ENCODE measurements at regions not wholly inside any gene's neighbourhood (a gene's known extent, or its start where the extent isn't known, plus 50 kb on each side); places are given as distances from the start of the nearest gene placed in this dataset.

DNA sequence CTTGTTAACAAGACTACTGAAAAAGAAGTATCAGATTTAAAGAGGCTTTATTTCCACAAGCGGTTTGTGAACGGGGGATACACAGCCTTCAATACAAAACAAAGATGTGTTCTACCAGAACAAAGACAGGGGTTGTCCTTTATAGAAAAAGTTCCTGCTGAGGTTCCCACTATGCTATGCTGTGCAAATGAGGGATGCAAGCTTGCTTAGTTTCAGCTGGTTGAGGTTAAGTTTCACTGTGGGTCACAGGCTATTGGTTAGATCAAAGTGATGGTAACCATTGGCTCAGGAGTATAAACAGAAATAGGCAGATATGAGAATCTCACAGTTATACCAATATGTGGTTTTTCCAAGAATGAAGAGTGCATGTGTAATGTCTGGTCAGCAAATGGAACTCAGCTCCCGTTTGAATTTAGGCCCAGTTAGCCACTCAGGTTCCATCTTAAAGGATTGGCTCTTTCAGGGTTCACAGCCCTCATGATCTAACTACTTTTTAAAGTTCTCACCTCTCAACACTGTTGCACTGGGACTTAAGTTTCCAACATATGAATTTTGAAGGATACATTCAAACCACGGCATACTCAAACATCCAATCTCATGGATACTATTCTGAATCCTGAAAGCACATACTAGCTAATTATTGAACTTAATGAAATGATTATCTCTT lies 215.4 kb upstream of the DCN start:
- no peak for DNase-seq (ENCODE audit: low read depth, low spot score)

GRCh38 chr12:91396293-91396692 lies 213.7 kb upstream of the DCN start:
- no peak for DNase-seq (ENCODE audit: low read depth, low spot score)

DNA sequence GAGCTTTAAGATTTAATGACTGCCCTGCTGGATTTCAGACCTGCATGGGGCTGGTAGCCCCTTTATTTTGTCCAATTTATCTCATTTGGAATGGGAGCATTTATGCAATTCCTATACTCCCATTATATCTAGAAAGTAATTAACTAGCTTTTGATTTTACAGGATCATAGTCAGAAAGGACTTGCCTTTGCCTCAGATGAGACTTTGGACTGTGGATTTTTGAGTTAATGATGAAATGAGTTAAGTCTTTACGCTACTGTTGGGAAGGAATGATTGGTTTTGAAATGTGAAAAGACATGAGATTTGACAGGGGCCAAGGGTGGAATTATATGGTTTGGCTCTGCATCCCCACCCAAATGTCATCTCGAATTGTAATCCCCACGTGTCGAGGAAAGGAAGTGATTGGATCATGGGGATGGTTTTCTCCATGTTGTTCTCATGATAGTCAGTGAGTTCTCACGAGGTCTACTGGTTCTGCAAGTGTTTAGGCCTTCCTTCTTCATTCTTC lies 213.1 kb upstream of the DCN start:
- DNase-seq (ENCODE audit: low read depth, low spot score), result no peak

DNA sequence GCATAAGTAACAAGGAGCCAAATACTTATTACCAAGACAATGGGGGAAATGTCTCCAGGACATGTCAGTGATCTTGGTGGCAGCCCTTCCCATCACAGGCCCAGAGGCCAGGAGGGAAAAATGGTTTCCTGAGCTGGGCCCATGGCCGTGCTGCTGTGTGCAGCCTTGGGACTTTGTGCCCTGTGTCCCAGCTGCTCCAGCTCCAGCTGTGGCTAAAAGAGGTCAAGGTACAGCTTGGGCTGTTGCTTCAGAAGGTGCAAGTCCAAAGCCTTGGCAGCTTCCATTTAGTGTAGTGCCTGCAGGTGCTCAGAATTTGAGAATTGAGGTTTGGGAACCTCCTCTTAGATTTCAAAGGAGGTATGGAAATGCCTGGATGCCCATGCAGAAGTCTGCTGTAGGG lies 212.3 kb upstream of the DCN start:
- no peak for DNase-seq (ENCODE audit: low read depth, low spot score)

DNA sequence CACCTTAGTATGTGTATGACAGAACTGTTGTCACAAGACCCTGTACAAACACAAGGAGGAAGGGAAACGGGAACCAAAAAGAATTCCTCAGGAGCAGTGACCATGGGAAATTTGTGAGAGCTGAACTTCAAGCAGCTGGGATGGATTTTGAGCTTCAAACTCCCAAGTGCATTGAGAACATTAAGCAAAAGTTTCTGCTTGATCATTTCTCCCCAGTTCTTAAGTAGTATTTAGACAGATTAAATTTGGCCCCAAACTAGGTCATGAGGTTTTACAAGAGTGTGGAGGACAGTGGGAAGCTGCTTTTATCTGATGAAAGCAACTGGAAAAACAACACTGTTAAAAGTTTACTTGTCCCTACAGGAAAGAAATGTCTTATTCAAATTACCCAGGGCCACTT lies 206.0 kb upstream of the DCN start:
- DNase-seq (ENCODE audit: low read depth, low spot score), result peak; percentile 47

- peak; percentile 20 for DNase-seq (ENCODE audit: low read depth, low spot score)
Measured at GRCh38 chr12:91387461-91388134, 205.0 kb upstream of the DCN start.

DNA sequence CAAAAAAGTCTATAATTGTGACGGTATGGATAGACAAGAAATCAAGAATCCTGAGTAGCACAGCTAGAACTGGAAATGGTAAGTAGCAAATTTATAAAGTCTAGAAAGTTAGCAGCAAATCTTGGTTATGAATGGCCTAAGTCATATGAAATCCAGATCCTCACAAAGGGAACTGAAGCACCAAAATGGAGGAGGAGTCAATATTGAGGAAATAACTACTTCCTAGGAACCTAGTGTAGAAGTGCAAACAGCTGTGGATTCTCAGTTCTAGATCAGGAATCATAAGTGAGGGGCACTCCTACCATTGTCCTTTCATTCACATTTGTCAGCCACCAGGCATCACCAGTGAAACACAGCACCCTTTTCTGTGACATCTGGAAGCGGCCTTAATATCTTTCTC lies 202.2 kb upstream of the DCN start:
- DNase-seq (ENCODE audit: low read depth, low spot score), result no peak

DNA sequence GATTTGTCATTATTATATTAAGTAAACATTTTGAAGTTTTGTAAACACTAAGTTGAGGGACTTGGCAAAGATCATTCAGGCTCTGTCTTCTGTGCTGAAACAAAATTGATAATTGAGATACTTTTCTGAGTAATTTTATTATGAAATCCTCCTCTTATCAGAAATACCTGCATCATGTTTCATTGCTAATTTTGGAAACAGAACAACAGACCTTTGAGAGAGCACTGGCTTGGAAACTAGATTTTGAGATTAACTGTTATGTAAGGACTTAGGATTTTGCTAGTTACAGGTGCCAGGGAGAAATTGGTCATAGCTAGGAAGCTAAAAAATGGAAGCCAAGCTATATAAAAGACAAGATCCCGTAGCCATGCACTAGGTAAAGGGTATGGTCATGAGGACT lies 201.7 kb upstream of the DCN start:
- DNase-seq (ENCODE audit: low read depth, low spot score), result no peak

DNA sequence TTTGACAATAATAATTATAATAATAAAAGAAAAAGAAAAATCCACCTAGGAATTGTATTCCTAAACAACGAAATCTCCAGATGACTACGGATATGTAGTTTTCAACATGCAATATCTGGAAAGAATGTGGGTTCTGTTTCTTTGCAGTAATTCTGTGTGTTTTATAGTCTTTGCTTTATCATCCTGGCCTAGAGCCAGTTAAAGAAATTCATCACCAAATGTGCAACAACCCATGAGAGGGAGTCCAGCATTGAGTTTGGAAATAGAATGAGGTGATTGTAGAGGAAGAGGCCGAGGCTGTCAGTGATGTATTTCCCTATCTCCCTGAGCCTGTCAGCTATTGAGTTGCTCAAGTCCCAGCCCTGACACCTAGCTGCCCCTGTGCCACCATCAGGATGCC lies 200.5 kb upstream of the DCN start:
- DNase-seq (ENCODE audit: low read depth, low spot score), result no peak

GRCh38 chr12:91382081-91382543 lies 199.5 kb upstream of the DCN start:
- peak; percentile 93 for DNase-seq (ENCODE audit: low read depth, low spot score)

DNA sequence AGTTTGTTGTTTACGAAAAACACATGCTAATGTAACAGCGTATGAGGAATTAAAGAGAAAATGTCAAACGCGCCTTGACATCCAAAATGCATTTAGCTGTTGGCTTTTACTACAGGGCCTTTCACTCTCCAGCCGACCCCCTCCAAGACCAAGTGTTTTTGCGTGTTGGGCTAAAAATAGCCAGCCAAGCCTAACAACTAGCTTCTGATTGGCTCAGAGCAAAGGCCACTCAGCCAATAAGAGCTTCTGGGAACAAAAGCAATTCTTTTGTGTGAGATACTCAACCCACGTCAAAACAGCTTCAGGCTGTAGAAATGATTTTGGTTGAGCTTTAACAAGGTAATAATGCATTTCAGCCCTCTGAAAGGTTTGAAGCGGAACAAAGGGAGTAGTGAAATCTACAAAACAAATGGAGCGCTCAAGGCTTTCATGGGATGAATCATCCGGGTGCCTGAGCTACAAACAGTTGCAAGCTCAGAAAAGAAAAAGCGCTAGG lies 198.7 kb upstream of the DCN start:
- peak; percentile 94 for DNase-seq (ENCODE audit: low read depth, low spot score)

- DNase-seq (ENCODE audit: low read depth, low spot score), result no peak
Measured at GRCh38 chr12:91380631-91381030, 198.0 kb upstream of the DCN start.

DNA sequence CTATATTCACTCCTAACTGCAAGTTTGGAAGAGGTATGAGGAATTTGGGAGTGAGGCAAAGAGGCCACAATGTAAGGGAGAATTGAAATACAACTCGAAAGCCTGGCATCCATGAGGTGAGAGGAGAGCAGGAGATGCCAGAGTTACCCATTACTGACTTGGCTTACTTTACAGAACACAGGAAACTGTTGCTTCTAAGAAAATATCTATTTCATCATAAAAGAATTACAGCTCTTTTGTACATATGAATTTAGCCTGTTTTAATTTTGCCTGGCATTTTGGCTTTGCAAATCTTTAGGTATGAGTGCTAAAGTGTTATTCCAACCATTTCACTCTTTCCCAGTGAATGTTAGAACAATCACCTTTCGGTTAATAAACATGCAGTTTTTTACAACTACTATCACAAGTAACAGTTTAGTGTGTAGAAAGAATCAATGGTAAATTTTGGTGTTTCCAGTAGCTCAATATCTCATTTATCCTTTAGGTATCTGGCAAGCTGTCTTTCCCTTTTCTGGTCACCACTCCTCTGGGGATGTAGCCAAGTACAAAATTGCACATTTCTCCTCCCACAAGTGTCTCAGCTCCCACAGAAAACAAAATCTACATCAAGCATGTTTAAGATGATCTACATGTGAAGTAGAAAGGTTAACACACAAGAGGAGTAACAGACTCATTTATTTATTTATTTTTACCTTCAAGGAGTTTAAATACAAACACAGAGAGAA lies 196.6 kb upstream of the DCN start:
- DNase-seq (ENCODE audit: low read depth, low spot score), result no peak

DNA sequence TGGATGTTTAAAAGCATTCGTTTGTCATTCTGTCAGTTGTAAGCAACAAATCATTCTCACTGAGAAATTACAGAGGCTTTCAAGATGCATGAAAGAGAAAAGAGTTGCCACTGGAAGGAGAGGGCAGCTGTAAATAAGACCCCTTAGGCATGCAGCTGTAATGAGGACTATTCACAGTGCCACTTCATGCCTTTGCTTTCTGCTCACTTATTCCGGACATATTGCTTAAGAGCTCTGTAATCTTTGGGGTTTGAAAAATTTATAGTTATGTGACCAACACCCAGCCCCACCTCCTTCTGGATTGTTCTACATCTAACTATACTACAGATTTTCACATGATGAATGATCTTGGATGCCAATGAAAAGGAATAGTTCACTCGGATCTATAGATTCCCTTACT lies 194.8 kb upstream of the DCN start:
- DNase-seq (ENCODE audit: low read depth, low spot score), result no peak

DNA sequence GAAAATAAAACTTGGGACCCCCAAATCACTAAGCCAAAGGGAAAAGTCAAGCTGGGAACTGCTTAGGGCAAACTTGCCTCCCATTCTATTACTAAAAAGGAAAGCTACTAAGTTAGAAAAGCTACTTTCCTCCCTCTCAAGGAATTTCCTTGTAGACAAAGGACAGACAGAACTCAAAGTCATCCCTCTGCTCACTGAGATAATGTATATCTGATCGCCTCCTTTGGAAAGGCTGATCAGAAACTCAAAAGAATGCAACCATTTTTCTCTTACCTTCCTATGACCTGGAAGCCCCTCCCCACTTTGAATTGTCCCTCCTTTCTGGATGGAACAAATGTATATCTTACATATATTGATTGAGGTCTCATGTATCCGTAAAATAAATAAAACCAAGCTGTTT lies 190.5 kb upstream of the DCN start:
- no peak for DNase-seq (ENCODE audit: low read depth, low spot score)

DNA sequence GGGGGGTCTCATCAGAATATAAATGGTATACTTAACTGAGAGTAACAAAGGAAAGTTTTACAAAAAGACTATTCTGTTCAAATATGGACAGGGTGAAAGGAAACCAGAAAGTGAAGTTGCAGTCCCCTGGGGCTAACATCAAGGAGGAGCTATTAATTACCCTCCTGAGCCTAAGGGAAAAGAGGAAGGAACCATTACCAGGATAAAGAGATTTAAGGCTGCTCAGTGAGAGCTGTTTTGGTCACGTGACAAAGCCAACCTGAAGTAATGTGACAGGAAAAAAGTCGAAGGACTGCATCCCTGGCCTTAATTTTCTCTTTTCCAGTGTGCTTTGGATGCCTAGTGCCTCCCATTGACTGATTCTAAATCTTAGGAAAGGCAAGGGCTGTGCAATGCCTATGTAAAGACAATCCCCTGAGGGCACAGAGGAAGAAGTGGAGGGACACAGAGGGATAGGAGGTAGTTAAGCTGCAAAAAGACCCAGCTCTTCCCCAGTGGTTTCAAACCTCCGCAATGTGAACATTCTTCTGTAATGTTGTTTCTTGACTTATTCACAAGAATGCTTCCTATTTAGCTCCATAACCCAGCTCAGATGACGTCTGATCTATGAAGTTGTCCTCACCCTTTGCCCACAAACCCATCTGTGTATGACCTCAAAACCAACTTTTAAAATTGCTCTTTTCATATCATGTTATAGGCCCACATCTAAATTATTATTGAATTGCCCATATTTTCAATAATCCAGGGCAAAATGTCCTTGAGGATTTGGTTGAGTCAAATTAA lies 187.7 kb upstream of the DCN start:
- no peak for DNase-seq (ENCODE audit: low read depth, low spot score)

GRCh38 chr12:91368613-91369012 lies 186.0 kb upstream of the DCN start:
- DNase-seq (ENCODE audit: low read depth, low spot score), result no peak

DNA sequence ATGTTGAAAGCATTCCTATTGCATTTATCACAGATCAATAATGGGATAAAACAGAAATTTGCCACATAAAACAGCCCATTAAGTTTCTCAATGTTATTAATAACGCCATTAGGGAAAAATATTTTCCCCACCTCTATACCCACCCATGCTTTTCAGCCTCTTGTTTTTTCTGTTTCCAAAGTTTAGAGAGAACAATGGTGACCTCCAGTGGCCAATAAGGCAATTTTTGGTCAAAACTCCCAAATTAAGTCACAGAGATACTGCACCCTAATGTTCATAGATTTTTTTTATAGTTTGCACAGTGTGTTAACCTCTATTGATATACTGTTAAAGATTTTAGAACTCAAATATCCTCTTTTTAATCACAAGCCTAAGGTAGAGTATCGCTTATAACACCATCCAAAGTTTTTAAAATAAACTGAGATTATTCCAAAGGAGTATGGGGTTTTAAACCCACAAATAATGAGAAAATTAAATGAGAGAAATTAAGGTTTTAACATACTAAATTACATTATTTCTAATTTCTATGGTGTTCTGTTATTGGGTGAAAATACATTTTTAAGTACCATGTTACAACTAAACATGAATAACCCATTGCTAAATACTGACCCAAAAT lies 184.7 kb upstream of the DCN start:
- peak; percentile 35 for DNase-seq (ENCODE audit: low read depth, low spot score)

GRCh38 chr12:91364471-91365184 lies 182.0 kb upstream of the DCN start:
- DNase-seq (ENCODE audit: low read depth, low spot score), result no peak

- peak; percentile 57 for DNase-seq (ENCODE audit: low read depth, low spot score)
Measured at GRCh38 chr12:91361864-91362263, 179.2 kb upstream of the DCN start.

DNA sequence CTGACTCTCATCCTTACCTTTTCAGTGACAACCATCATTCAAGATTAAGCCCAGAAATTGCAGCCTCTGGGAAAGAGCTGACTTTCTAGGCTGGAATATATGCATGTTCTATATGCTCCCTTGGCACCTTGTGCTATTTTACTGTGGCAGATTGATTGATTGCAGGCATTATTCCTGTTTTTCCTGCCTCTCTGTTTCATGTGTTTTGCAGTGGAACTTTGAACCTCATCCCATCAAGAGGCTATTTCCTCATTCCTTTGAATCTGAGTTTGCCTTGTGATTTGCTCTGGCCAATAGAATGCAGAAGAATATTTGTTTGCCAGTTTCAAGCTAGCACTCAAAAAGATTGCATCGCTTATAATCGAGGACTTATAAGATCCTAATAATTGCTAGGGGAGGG lies 174.8 kb upstream of the DCN start:
- no peak for DNase-seq (ENCODE audit: low read depth, low spot score)
